ENCODE measurements at regions not wholly inside any gene's neighbourhood (a gene's known extent, or its start where the extent isn't known, plus 50 kb on each side); places are given as distances from the start of the nearest gene placed in this dataset.

DNA sequence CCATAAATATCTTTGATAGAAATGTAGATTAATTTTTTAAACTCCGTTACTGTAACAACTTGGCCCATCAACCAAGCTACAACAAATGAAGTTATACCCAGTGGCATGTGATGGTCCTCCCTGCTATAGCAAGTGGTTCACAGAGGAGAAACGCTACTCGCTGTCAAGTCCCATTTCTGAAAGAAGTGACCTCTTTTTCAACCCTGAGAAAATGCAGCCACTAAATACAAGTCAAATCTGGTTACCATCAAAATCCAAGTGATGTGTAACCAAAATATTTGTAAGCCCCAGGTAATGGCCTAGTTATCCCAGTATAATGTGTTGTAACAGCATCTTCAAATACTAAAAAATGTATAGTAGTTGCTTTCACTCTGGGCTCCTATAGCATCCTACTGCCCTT lies 151.8 kb downstream of the MIS18A start (continued):
- TF ChIP-seq PRDM15 (CRISPR knock-in tag; IDR thresholded peaks at IDR 0.05) (no peak), SMAD1 (IDR thresholded peaks at IDR 0.05; ENCODE audit: low read depth, partially characterized antibody) (no peak)

- ATAC-seq (no peak), DNase-seq (ENCODE audit: low read depth, low spot score) (no peak), FAIRE-seq (no peak)
- BruUV-seq (replicated peaks), result no TSS peak
- Histone ChIP-seq H3K36me3 (ENCODE audit: control insufficient read depth in 2 of 2, insufficient read depth in 2 of 2, low read length in 1 of 2) (no peaks in the 10 kb centered on the region), H3K79me2 (ENCODE audit: control insufficient read depth, insufficient read depth, low read length) (no peaks in the 10 kb centered on the region), H3K4me3 (no peak overlapping the region), H4K20me1 (ENCODE audit: control insufficient read depth, insufficient read depth) (no peaks in the 10 kb centered on the region), H3K9me3 (replicated peaks; ENCODE audit: control insufficient read depth, insufficient read depth, low read length) (peaks cover 4% of the 10 kb centered on the region; the same call in 2 of the 3 replicates), H2AFZ (ENCODE audit: control insufficient read depth, low read depth, low read length) (no peak overlapping the region), H3K27ac (ENCODE audit: control insufficient read depth, insufficient read depth) (no peak overlapping the region), H3K9ac (ENCODE audit: control insufficient read depth, insufficient read depth, low read length) (no peak overlapping the region), H3K4me2 (ENCODE audit: control insufficient read depth, insufficient read depth) (peak overlapping the region; percentile 38; the same call in 1 of the 2 replicates), H3K4me1 (ENCODE audit: control insufficient read depth, insufficient read depth, low read length) (0 out of 2 replicates have a peak, but pooled peaks cover 2% of the 10 kb centered on the region), H3K27me3 (replicated peaks in 1 of 2; ENCODE audit: control insufficient read depth in 2 of 2, insufficient read depth in 2 of 2, low read length in 1 of 2) (no peaks in the 10 kb centered on the region)
- ChIA-PET SMC1A (ENCODE audit: uncharacterized antibody, unreplicated experiment) (no interaction called here), RAD21 (ENCODE audit: unreplicated experiment) (no interaction called here), POLR2A (no interaction called here), CTCF (no interaction called here)
- WGBS (ENCODE audit: insufficient coverage, insufficient replicate concordance, low lambda C conversion rate, missing lambda C conversion rate), result 97% methylated on average over 2 of the region's 2 CpGs
- intact Hi-C loops (cut with micrococcal nuclease; ENCODE audit: unreplicated experiment) (no loop called here), in situ Hi-C loops (cut with MboI) (no loop called here)
- TF ChIP-seq CTCF (IDR thresholded peaks at IDR 0.05 in 2 of 3, conservative IDR thresholded peaks at IDR 0.05 in 1 of 3; ENCODE audit: control insufficient read depth in 2 of 3, extremely low read depth in 1 of 3, insufficient read depth in 1 of 3, low read depth in 3 of 3, low read length in 3 of 3) (no peak), MTA3 (IDR thresholded peaks at IDR 0.05; ENCODE audit: borderline replicate concordance, low read length) (no peak), RELB (IDR thresholded peaks at IDR 0.05; ENCODE audit: low read depth) (no peak), EP300 (IDR thresholded peaks at IDR 0.05; ENCODE audit: borderline replicate concordance in 1 of 2, control insufficient read depth in 1 of 2, low read depth in 2 of 2, low read length in 2 of 2) (no peak), YBX1 (IDR thresholded peaks at IDR 0.05) (no peak), MEF2B (IDR thresholded peaks at IDR 0.05; ENCODE audit: partially characterized antibody, poor library complexity, severe bottlenecking) (no peak), YY1 (IDR thresholded peaks at IDR 0.05; ENCODE audit: low read depth, low read length) (no peak), USF2 (IDR thresholded peaks at IDR 0.05; ENCODE audit: borderline replicate concordance, low read depth, low read length) (no peak), GATAD2B (conservative IDR thresholded peaks at IDR 0.05; ENCODE audit: low read depth) (no peak), GABPA (IDR thresholded peaks at IDR 0.05; ENCODE audit: low read depth) (no peak), RELA (IDR thresholded peaks at IDR 0.05; ENCODE audit: borderline replicate concordance, partially characterized antibody) (no peak)
These were observed 156.8 kb downstream of the MIS18A start for GRCh38 chr21:32122082-32122481.
